ENCODE measurements at regions not wholly inside any gene's neighbourhood (a gene's known extent, or its start where the extent isn't known, plus 50 kb on each side); places are given as distances from the start of the nearest gene placed in this dataset.

GRCh38 chr21:20515446-20515845 is 482.8 kb upstream of the NCAM2 start:
- DNase-seq (ENCODE audit: low read depth, low spot score) (no peak), ATAC-seq (no peak)
- no peak for TF ChIP-seq JUND (IDR thresholded peaks at IDR 0.05)
- TF ChIP-seq EZH2phosphoT487 (IDR thresholded peaks at IDR 0.05; ENCODE audit: borderline replicate concordance) = no peak
- TF ChIP-seq SP1 (IDR thresholded peaks at IDR 0.05; ENCODE audit: low read depth) = no peak
- no peaks in the 10 kb centered on the region for H4K20me1 ChIP-seq (ENCODE audit: insufficient read depth)
- H3K4me3 ChIP-seq (replicated peaks in 1 of 2; ENCODE audit: low read depth in 1 of 2, low read length in 2 of 2) = no peak overlapping the region
- RAD21 ChIA-PET (ENCODE audit: low non-redundant PET in 1 of 2, low total read pairs in 2 of 2, uncharacterized antibody in 2 of 2, unreplicated experiment in 2 of 2) = no interaction called here
- H3K9me2 ChIP-seq (ENCODE audit: insufficient read depth) = no peaks in the 10 kb centered on the region
- H3K4me2 ChIP-seq (ENCODE audit: low read length) = no peak overlapping the region
- peaks cover 6 to 12% of the 10 kb centered on the region in 2 experiments; a peak in 2 of 4 replicates for H3K9me3 ChIP-seq (ENCODE audit: control insufficient read depth in 1 of 2, insufficient read depth in 1 of 2, low read depth in 1 of 2, low read length in 2 of 2)
- H2AFZ ChIP-seq (ENCODE audit: low read depth, low read length, poor library complexity, severe bottlenecking) = no peak overlapping the region
- BruUV-seq (replicated peaks) = no TSS peak
- H3K27me3 ChIP-seq (ENCODE audit: insufficient read depth, low read length) = no peaks in the 10 kb centered on the region
- intact Hi-C loops (cut with micrococcal nuclease) = no loop called here
- POLR2A ChIA-PET = no interaction called here
- no peak overlapping the region for H3K27ac ChIP-seq (ENCODE audit: low read depth, low read length)
- H3K4me1 ChIP-seq (ENCODE audit: control insufficient read depth in 1 of 2, insufficient read depth in 2 of 2, low read length in 2 of 2) = no peaks in the 10 kb centered on the region
- no peaks in the 10 kb centered on the region for H3K79me2 ChIP-seq (ENCODE audit: insufficient read depth, low read length)
- H3K9ac ChIP-seq (ENCODE audit: low read length) = no peak overlapping the region
- CTCF ChIA-PET = no interaction called here
- H3K36me3 ChIP-seq (ENCODE audit: control insufficient read depth in 1 of 2, insufficient read depth in 2 of 2, low read length in 2 of 2) = no peaks in the 10 kb centered on the region

- ChIA-PET RAD21 (ENCODE audit: low non-redundant PET in 1 of 2, low total read pairs in 2 of 2, uncharacterized antibody in 2 of 2, unreplicated experiment in 2 of 2) (no interaction called here), CTCF (no interaction called here), POLR2A (no interaction called here)
- no peak overlapping the region for H3K4me3 ChIP-seq (replicated peaks in 1 of 2; ENCODE audit: low read depth in 1 of 2, low read length in 2 of 2)
- no peak overlapping the region for H3K4me2 ChIP-seq (ENCODE audit: low read length)
- no peak overlapping the region for H3K27ac ChIP-seq (ENCODE audit: low read depth, low read length)
- intact Hi-C loops (cut with micrococcal nuclease) = no loop called here
- H2AFZ ChIP-seq (ENCODE audit: low read depth, low read length, poor library complexity, severe bottlenecking) = no peak overlapping the region
- no peak for DNase-seq (ENCODE audit: low read depth, low spot score)
- no peaks in the 10 kb centered on the region for H3K9me2 ChIP-seq (ENCODE audit: insufficient read depth)
- no peaks in the 10 kb centered on the region for H3K79me2 ChIP-seq (ENCODE audit: insufficient read depth, low read length)
- H3K27me3 ChIP-seq (ENCODE audit: insufficient read depth, low read length) = no peaks in the 10 kb centered on the region
- H3K9ac ChIP-seq (ENCODE audit: low read length) = no peak overlapping the region
- H4K20me1 ChIP-seq (ENCODE audit: insufficient read depth) = no peaks in the 10 kb centered on the region; the same call in 1 of the 2 replicates
- TF ChIP-seq SRF (IDR thresholded peaks at IDR 0.05; ENCODE audit: low read depth) (no peak), MAX (IDR thresholded peaks at IDR 0.05) (no peak), ZNF274 (IDR thresholded peaks at IDR 0.05; ENCODE audit: low read depth, low read length) (no peak), ZBTB33 (IDR thresholded peaks at IDR 0.05; ENCODE audit: extremely low read depth, insufficient replicate concordance, low read length) (no peak), CTCF (IDR thresholded peaks at IDR 0.05 in 2 of 3, conservative IDR thresholded peaks at IDR 0.05 in 1 of 3; ENCODE audit: borderline replicate concordance in 1 of 3, insufficient read depth in 1 of 3, low read depth in 2 of 3, low read length in 2 of 3) (no peak)
- ATAC-seq = no peak
- H3K36me3 ChIP-seq (ENCODE audit: control insufficient read depth in 1 of 2, insufficient read depth in 2 of 2, low read length in 2 of 2) = no peaks in the 10 kb centered on the region
- no TSS peak for BruUV-seq (replicated peaks)
- H3K4me1 ChIP-seq (ENCODE audit: control insufficient read depth in 1 of 2, insufficient read depth in 2 of 2, low read length in 2 of 2) = no peaks in the 10 kb centered on the region
- peaks cover 26 to 27% of the 10 kb centered on the region in 2 experiments; a peak in 2 of 4 replicates for H3K9me3 ChIP-seq (ENCODE audit: control insufficient read depth in 1 of 2, insufficient read depth in 1 of 2, low read depth in 1 of 2, low read length in 2 of 2)
Measured at GRCh38 chr21:20519076-20519475, 479.1 kb upstream of the NCAM2 start.

Data from HCT116 (cell line).